GM23338 (cell line): ENCODE measurements at regions not wholly inside any gene's neighbourhood (a gene's known extent, or its start where the extent isn't known, plus 50 kb on each side); places are given as distances from the start of the nearest gene placed in this dataset.

ENCODE experiments used
- CREB1 ChIP-seq: fragments of 250-450 bp; sonication (Bioruptor Pico); IDR thresholded peaks from 2 replicates; pipeline ENCODE4 v1.5.0; 2020; ENCODE audit warnings: low read depth, mild to moderate bottlenecking, moderate library complexity
- CTCF ChIP-seq, 2 experiments: fragments of 200-600 bp in 1 of 2; sonication (generic) in 1 of 2; conservative IDR thresholded peaks; 2 replicates each; pipeline versions ENCODE4 v1.5.1 to v1.6.1; 2016 to 2017; ENCODE audit warnings: antibody characterized with exemption in 2 of 2, low read depth in 2 of 2, mild to moderate bottlenecking in 2 of 2, moderate library complexity in 1 of 2
- EZH2 ChIP-seq: fragments of 200-600 bp; sonication (generic); IDR thresholded peaks from one replicate; pipeline ENCODE4 v1.8.0; 2017; ENCODE audit warnings: antibody characterized with exemption, mild to moderate bottlenecking, low read depth; ENCODE audit not compliant: unreplicated experiment
- EZH2phosphoT487 ChIP-seq: fragments of 200-600 bp; sonication (generic); IDR thresholded peaks from one replicate; pipeline ENCODE4 v1.8.1; 2018; ENCODE audit warnings: antibody characterized with exemption; ENCODE audit not compliant: unreplicated experiment
- JUNB ChIP-seq: IDR thresholded peaks from one replicate; pipeline ENCODE4 v1.6.1; 2016; ENCODE audit warnings: antibody characterized with exemption; ENCODE audit not compliant: unreplicated experiment
- NANOG ChIP-seq: IDR thresholded peaks from 2 replicates; pipeline ENCODE4 v1.6.1; 2016; ENCODE audit warnings: antibody characterized with exemption, borderline replicate concordance
- POLR2AphosphoS5 ChIP-seq: IDR thresholded peaks from 2 replicates; pipeline ENCODE4 v1.6.1; 2016; ENCODE audit warnings: antibody characterized with exemption, low read depth
- REST ChIP-seq: IDR thresholded peaks from one replicate; pipeline ENCODE4 v1.6.1; 2018; ENCODE audit warnings: antibody characterized with exemption; ENCODE audit not compliant: unreplicated experiment
- ZNF331 ChIP-seq: fragments of 250-450 bp; sonication (Bioruptor Pico); IDR thresholded peaks from 2 replicates; pipeline ENCODE4 v1.5.0; 2020; ENCODE audit warnings: low read depth, mild to moderate bottlenecking, moderate library complexity

- TF ChIP-seq CTCF (conservative IDR thresholded peaks at IDR 0.05; ENCODE audit: low read depth in 2 of 2) (no peak), NANOG (no peak), CREB1 (CRISPR knock-in tag) (no peak), EZH2 (no peak), REST (no peak), POLR2AphosphoS5 (no peak), EZH2phosphoT487 (no peak), JUNB (no peak), ZNF331 (no peak)
Measured at GRCh38 chr1:30612536-30613065, 110.8 kb downstream of the MATN1 start.
